RWPE2 (cell line): ENCODE measurements at regions not wholly inside any gene's neighbourhood (a gene's known extent, or its start where the extent isn't known, plus 50 kb on each side); places are given as distances from the start of the nearest gene placed in this dataset.

ENCODE experiments used
- ATAC-seq: fragments of 200-7000 bp; cut with Tn5 transposase; 3 replicates; pipeline ENCODE4 v1.9.1; 2021; ENCODE audit warnings: low read depth
- DNase-seq: peaks from one replicate; pipeline ENCODE4 v3.0.0-alpha.2; 2020; ENCODE audit warnings: low spot score
- H3K27ac ChIP-seq: fragments of 450-650 bp; 2 replicates; pipeline ENCODE4 v1.5.1; 2017; ENCODE audit warnings: mild to moderate bottlenecking; ENCODE audit not compliant: poor library complexity, severe bottlenecking
- H3K27me3 ChIP-seq: fragments of 250-450 bp; sonication (Bioruptor Pico); 2 replicates; pipeline ENCODE4 v1.5.1; 2021; ENCODE audit warnings: mild to moderate bottlenecking, moderate library complexity; ENCODE audit not compliant: insufficient read depth, poor library complexity, severe bottlenecking
- H3K36me3 ChIP-seq: fragments of 250-450 bp; sonication (Bioruptor Pico); 2 replicates; pipeline ENCODE4 v1.5.1; 2020; ENCODE audit warnings: low read depth, mild to moderate bottlenecking, moderate library complexity
- H3K4me1 ChIP-seq: fragments of 250-450 bp; sonication (Bioruptor Pico); 2 replicates; pipeline ENCODE4 v1.5.1; 2021; ENCODE audit warnings: mild to moderate bottlenecking, moderate library complexity; ENCODE audit not compliant: insufficient read depth, poor library complexity, severe bottlenecking
- H3K4me3 ChIP-seq: fragments of 250-450 bp; sonication (Bioruptor Pico); 2 replicates; pipeline ENCODE4 v1.5.1; 2021; ENCODE audit warnings: mild to moderate bottlenecking, moderate library complexity; ENCODE audit not compliant: severe bottlenecking
- H3K9me3 ChIP-seq: fragments of 250-450 bp; sonication (Bioruptor Pico); 2 replicates; pipeline ENCODE4 v1.5.1; 2021; ENCODE audit warnings: mild to moderate bottlenecking, moderate library complexity; ENCODE audit not compliant: severe bottlenecking
- TF ChIP-seq, protein P1 (sequence below): fragments of 450-650 bp; IDR thresholded peaks from one replicate; pipeline ENCODE4 v1.5.1; 2017; ENCODE audit warnings: mild to moderate bottlenecking, moderate library complexity; ENCODE audit not compliant: poor library complexity, severe bottlenecking

- DNase-seq (no peak), ATAC-seq (no peak)
- no peaks in the 10 kb centered on the region for H3K9me3 ChIP-seq
- H3K4me3 ChIP-seq, result no peak overlapping the region
- H3K27ac ChIP-seq, result no peak overlapping the region
- H3K36me3 ChIP-seq, result no peaks in the 10 kb centered on the region
- H3K27me3 ChIP-seq, result no peaks in the 10 kb centered on the region
- TF ChIP-seq, protein P1, sequence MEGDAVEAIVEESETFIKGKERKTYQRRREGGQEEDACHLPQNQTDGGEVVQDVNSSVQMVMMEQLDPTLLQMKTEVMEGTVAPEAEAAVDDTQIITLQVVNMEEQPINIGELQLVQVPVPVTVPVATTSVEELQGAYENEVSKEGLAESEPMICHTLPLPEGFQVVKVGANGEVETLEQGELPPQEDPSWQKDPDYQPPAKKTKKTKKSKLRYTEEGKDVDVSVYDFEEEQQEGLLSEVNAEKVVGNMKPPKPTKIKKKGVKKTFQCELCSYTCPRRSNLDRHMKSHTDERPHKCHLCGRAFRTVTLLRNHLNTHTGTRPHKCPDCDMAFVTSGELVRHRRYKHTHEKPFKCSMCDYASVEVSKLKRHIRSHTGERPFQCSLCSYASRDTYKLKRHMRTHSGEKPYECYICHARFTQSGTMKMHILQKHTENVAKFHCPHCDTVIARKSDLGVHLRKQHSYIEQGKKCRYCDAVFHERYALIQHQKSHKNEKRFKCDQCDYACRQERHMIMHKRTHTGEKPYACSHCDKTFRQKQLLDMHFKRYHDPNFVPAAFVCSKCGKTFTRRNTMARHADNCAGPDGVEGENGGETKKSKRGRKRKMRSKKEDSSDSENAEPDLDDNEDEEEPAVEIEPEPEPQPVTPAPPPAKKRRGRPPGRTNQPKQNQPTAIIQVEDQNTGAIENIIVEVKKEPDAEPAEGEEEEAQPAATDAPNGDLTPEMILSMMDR, result no peak
- no peaks in the 10 kb centered on the region for H3K4me1 ChIP-seq
Measured at GRCh38 chr2:15865923-15866322, 74.4 kb upstream of the MYCN start.

DNA sequence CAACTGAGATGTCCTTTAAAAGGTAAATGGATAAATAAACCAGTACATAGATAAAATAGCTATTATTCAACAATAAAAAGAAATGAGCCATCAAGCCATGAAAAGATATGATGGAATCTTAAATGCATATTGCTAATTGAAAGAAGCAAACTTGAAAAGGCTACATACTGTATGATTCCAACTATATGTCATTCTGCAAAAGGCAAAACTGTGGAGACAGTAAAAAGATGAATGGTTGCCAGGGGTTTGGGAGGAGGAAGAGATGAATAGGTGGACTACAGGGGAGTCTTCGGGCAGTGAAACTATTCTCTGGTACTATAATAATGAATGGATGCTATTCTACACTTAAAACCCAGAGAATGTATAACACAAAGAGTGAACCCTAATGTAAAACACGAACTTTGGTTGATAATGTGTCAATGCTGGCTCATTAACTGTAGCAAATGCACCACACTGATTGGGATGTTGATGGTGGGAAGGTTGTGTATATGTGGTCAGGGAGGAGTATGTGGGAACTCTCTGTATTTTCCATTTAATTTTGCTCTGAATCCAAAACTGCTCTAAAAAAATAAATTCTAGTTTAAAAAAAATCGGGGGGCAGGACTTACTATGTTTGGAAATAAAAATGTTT lies 73.7 kb upstream of the MYCN start:
- DNase-seq (no peak), ATAC-seq (no peak)
- Histone ChIP-seq H3K27me3 (no peaks in the 10 kb centered on the region), H3K9me3 (no peaks in the 10 kb centered on the region), H3K27ac (no peak overlapping the region), H3K4me3 (no peak overlapping the region), H3K4me1 (no peaks in the 10 kb centered on the region), H3K36me3 (no peaks in the 10 kb centered on the region)
- TF ChIP-seq, protein P1, result no peak

DNA sequence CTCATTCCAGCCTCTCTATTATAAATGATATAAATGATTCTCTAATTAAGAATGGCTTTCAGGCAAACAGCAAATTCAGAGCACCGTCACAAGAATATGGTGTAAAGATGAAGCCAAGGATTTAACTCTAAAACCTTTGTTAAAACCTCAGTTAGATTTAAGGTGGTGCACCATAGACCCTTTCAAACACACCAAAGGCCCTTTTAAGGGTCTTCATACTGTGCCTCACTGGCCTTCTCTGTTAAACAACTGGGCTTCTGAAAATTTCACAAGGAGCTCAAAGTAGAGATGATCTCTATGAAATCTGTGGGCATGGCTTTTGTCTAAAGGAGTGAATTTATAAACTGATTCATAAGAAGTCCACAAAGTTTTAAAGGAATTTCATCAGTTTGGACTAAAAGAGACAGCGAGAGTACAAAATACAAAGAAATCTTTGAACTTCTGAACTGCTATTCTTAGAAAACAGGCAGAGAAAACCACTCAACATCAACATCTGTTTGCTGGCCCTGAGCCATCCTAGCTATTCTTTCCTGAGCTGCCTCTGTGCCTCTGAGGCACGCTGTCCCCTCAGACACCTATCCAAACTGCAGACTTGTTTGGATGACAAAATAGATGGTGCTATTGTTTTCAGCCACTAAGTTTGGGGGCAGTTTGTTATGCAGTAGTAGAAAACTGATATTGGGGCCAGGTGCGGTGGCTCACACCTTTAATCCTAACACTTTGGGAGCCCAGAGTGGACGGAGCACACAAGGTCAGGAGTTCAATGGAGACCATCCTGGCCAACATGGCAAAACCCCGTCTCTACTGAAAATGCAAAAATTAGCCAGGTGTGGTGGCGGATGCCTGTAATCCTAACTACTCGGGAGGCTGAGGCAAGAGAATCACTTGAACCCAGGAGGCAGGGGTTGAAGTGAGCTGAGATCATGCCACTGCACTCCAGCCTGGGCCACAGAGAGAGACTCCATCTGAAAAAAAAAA lies 72.9 kb upstream of the MYCN start:
- Histone ChIP-seq H3K27ac (no peak overlapping the region), H3K4me1 (no peaks in the 10 kb centered on the region), H3K36me3 (no peaks in the 10 kb centered on the region), H3K27me3 (no peaks in the 10 kb centered on the region), H3K4me3 (no peak overlapping the region), H3K9me3 (no peaks in the 10 kb centered on the region)
- no peak for DNase-seq
- no peak for ATAC-seq
- TF ChIP-seq, protein P1, result no peak

DNA sequence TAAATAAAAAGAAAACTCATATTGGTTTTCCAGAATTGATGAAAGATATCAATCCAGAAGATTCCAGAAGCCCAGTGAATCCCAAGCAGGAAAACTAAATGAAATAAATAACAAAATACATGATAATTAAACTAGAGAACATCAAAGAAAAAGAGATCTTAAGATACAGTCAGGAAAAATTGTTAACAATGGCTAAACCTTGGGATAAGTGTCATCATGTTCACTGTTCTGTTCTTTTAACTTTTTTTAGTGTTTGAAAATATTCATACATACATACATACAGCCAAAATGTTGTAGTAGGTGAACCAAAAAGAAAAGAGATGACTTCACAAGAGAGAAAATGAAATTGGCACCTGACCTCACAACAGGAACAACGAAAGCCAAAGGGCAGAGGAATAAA lies 72.2 kb upstream of the MYCN start:
- Histone ChIP-seq H3K4me1 (no peaks in the 10 kb centered on the region), H3K36me3 (no peaks in the 10 kb centered on the region), H3K27me3 (no peaks in the 10 kb centered on the region), H3K27ac (no peak overlapping the region), H3K9me3 (no peaks in the 10 kb centered on the region), H3K4me3 (no peak overlapping the region)
- DNase-seq (no peak), ATAC-seq (no peak)
- TF ChIP-seq, protein P1, result no peak

GRCh38 chr2:15868704-15869103 lies 71.6 kb upstream of the MYCN start:
- TF ChIP-seq, protein P1, result no peak
- no peaks in the 10 kb centered on the region for H3K36me3 ChIP-seq
- no peaks in the 10 kb centered on the region for H3K9me3 ChIP-seq
- no peak overlapping the region for H3K27ac ChIP-seq
- no peaks in the 10 kb centered on the region for H3K4me1 ChIP-seq
- H3K27me3 ChIP-seq, result no peaks in the 10 kb centered on the region
- no peak for ATAC-seq
- no peak for DNase-seq
- H3K4me3 ChIP-seq, result no peak overlapping the region
